Stimulated activated CD8-positive, alpha-beta memory T cell treated with anti-CD3 and anti-CD28 coated beads, Interleukin-12 subunit alpha, Interleukin-12 subunit beta, amount 100 ng/mL, for 24 hours (primary cell): ENCODE measurements at regions not wholly inside any gene's neighbourhood (a gene's known extent, or its start where the extent isn't known, plus 50 kb on each side); places are given as distances from the start of the nearest gene placed in this dataset.

Source experiments
- DNase-seq: peaks from one replicate; pipeline ENCODE4 v3.0.0-alpha.2; 2020; ENCODE audit errors: extremely low read depth

GRCh38 chr9:79201636-79202035 is 370.1 kb upstream of the TLE4 start:
- DNase-seq = no peak

- DNase-seq = no peak
These were observed 362.9 kb upstream of the TLE4 start for GRCh38 chr9:79208791-79209396.

GRCh38 chr9:79210541-79211243 is 361.1 kb upstream of the TLE4 start:
- no peak for DNase-seq

GRCh38 chr9:79213417-79214125 is 358.2 kb upstream of the TLE4 start:
- DNase-seq = no peak

GRCh38 chr9:79215821-79216220 is 355.9 kb upstream of the TLE4 start:
- no peak for DNase-seq

GRCh38 chr9:79220251-79220650 is 351.5 kb upstream of the TLE4 start:
- no peak for DNase-seq

GRCh38 chr9:79220666-79221065 is 351.1 kb upstream of the TLE4 start:
- DNase-seq = no peak

GRCh38 chr9:79221084-79221483 is 350.7 kb upstream of the TLE4 start:
- no peak for DNase-seq

GRCh38 chr9:79222483-79222882 is 349.3 kb upstream of the TLE4 start:
- DNase-seq = no peak

GRCh38 chr9:79224672-79225433 is 346.9 kb upstream of the TLE4 start:
- no peak for DNase-seq

- DNase-seq = no peak
These were observed 338.2 kb upstream of the TLE4 start for GRCh38 chr9:79233542-79233941.

- no peak for DNase-seq
These were observed 335.3 kb upstream of the TLE4 start for GRCh38 chr9:79236466-79236865.

GRCh38 chr9:79237861-79238260 is 333.9 kb upstream of the TLE4 start:
- DNase-seq = no peak

- DNase-seq = no peak
These were observed 331.0 kb upstream of the TLE4 start for GRCh38 chr9:79240774-79241173.

- DNase-seq = no peak
These were observed 329.3 kb upstream of the TLE4 start for GRCh38 chr9:79242489-79242888.

- DNase-seq = no peak
These were observed 325.6 kb upstream of the TLE4 start for GRCh38 chr9:79246170-79246569.

- DNase-seq = no peak
These were observed 324.7 kb upstream of the TLE4 start for GRCh38 chr9:79247021-79247420.

GRCh38 chr9:79250806-79251205 is 321.0 kb upstream of the TLE4 start:
- DNase-seq = no peak

GRCh38 chr9:79254900-79255650 is 316.7 kb upstream of the TLE4 start:
- DNase-seq = no peak

- DNase-seq = no peak
These were observed 316.0 kb upstream of the TLE4 start for GRCh38 chr9:79255651-79256260.

- DNase-seq = no peak
These were observed 315.0 kb upstream of the TLE4 start for GRCh38 chr9:79256691-79257213.
